ENCODE measurements at regions not wholly inside any gene's neighbourhood (a gene's known extent, or its start where the extent isn't known, plus 50 kb on each side); places are given as distances from the start of the nearest gene placed in this dataset.

- no peak for DNase-seq
These were observed 225.5 kb downstream of the OSR1 start for GRCh38 chr2:19132967-19133366.

- no peak for DNase-seq
These were observed 226.6 kb downstream of the OSR1 start for GRCh38 chr2:19131871-19132270.

GRCh38 chr2:19128148-19128547 is 230.3 kb downstream of the OSR1 start:
- no peak for DNase-seq

- no peak for DNase-seq
These were observed 230.8 kb downstream of the OSR1 start for GRCh38 chr2:19127616-19128015.

GRCh38 chr2:19125901-19126680 is 232.3 kb downstream of the OSR1 start:
- DNase-seq = no peak

GRCh38 chr2:19124135-19124534 is 234.3 kb downstream of the OSR1 start:
- no peak for DNase-seq

GRCh38 chr2:19123556-19123955 is 234.9 kb downstream of the OSR1 start:
- DNase-seq = no peak

- DNase-seq = no peak
These were observed 236.2 kb downstream of the OSR1 start for GRCh38 chr2:19122220-19122619.

GRCh38 chr2:19120941-19121750 is 237.3 kb downstream of the OSR1 start:
- no peak for DNase-seq

- DNase-seq = no peak
These were observed 238.2 kb downstream of the OSR1 start for GRCh38 chr2:19120181-19120580.

GRCh38 chr2:19119326-19120001 is 239.0 kb downstream of the OSR1 start:
- no peak for DNase-seq

GRCh38 chr2:19116918-19117317 is 241.5 kb downstream of the OSR1 start:
- no peak for DNase-seq

GRCh38 chr2:19114754-19115231 is 243.6 kb downstream of the OSR1 start:
- no peak for DNase-seq

GRCh38 chr2:19114126-19114525 is 244.3 kb downstream of the OSR1 start:
- DNase-seq = no peak

- DNase-seq = no peak
These were observed 247.1 kb downstream of the OSR1 start for GRCh38 chr2:19111354-19111753.

- no peak for DNase-seq
These were observed 248.9 kb downstream of the OSR1 start for GRCh38 chr2:19109518-19109917.

- DNase-seq = no peak
These were observed 252.0 kb downstream of the OSR1 start for GRCh38 chr2:19106376-19106775.

GRCh38 chr2:19104503-19104902 is 253.9 kb downstream of the OSR1 start:
- DNase-seq = no peak

- no peak for DNase-seq
These were observed 255.6 kb downstream of the OSR1 start for GRCh38 chr2:19102696-19103423.

GRCh38 chr2:19101968-19102367 is 256.5 kb downstream of the OSR1 start:
- no peak for DNase-seq

GRCh38 chr2:19100570-19100969 is 257.9 kb downstream of the OSR1 start:
- no peak for DNase-seq

- no peak for DNase-seq
These were observed 259.2 kb downstream of the OSR1 start for GRCh38 chr2:19099181-19099580.
